Thyroid gland (tissue), 4 donors: ENCODE measurements at regions not wholly inside any gene's neighbourhood (a gene's known extent, or its start where the extent isn't known, plus 50 kb on each side); places are given as distances from the start of the nearest gene placed in this dataset.

Experiments used
- POLR2A ChIP-seq, 2 donors: fragments of 450-650 bp; IDR thresholded peaks; one replicate each; pipeline ENCODE4 v1.6.1; 2017; ENCODE audit warnings: antibody characterized with exemption in 2 of 2, mild to moderate bottlenecking in 2 of 2, moderate library complexity in 1 of 2
- TF ChIP-seq, protein P1 (sequence below), 6 experiments: fragments of 200-600 bp in 3 of 6; fragments of 450-650 bp in 3 of 6; sonication (generic) in 3 of 6; IDR thresholded peaks; one replicate each; pipeline ENCODE4 v1.5.1; 2016 to 2019; ENCODE audit warnings: antibody characterized with exemption in 6 of 6, mild to moderate bottlenecking in 2 of 6, inconsistent platforms in 1 of 6, moderate library complexity in 1 of 6

DNA sequence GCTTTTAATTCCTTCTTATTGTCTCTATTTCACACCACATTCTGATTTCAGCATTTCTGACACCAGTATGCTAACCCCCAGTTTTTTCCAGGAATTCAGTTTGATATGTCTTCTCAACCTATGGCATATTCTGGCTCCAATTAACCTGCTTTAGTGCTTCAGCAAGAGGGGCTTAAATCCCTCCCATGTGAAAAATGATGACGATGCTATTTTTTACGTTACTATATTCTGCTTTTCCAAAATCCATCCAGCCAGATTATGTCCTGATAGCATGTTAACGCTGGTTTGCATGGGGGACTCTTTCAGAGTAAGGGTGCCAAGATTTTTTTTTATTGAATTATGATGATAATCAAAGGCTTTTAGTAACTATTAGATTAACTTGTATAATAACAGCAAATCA, 163.3 kb upstream of the ADAMTS5 start:
- TF ChIP-seq, protein P1, sequence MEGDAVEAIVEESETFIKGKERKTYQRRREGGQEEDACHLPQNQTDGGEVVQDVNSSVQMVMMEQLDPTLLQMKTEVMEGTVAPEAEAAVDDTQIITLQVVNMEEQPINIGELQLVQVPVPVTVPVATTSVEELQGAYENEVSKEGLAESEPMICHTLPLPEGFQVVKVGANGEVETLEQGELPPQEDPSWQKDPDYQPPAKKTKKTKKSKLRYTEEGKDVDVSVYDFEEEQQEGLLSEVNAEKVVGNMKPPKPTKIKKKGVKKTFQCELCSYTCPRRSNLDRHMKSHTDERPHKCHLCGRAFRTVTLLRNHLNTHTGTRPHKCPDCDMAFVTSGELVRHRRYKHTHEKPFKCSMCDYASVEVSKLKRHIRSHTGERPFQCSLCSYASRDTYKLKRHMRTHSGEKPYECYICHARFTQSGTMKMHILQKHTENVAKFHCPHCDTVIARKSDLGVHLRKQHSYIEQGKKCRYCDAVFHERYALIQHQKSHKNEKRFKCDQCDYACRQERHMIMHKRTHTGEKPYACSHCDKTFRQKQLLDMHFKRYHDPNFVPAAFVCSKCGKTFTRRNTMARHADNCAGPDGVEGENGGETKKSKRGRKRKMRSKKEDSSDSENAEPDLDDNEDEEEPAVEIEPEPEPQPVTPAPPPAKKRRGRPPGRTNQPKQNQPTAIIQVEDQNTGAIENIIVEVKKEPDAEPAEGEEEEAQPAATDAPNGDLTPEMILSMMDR (IDR thresholded peaks at IDR 0.05) = no peak
- TF ChIP-seq POLR2A (IDR thresholded peaks at IDR 0.05) = no peak
